ENCODE measurements at regions not wholly inside any gene's neighbourhood (a gene's known extent, or its start where the extent isn't known, plus 50 kb on each side); places are given as distances from the start of the nearest gene placed in this dataset.
"Not testable (repeated sequence)": the region's sequence is repeated elsewhere in the genome, so short reads cannot be mapped to it uniquely, and the experiment has no call there.

GRCh38 chr5:33118761-33119415, 321.9 kb upstream of the TARS1 start:
- Histone ChIP-seq H3K4me3 (replicated peaks; ENCODE audit: low read depth, low read length) (no peak overlapping the region), H3K36me3 (ENCODE audit: control insufficient read depth, insufficient read depth, low read length) (no peaks in the 10 kb centered on the region), H3K27me3 (replicated peaks; ENCODE audit: control insufficient read depth, insufficient read depth, low read length) (no peaks in the 10 kb centered on the region)
- no peak for DNase-seq (ENCODE audit: extremely low read depth, insufficient read length)
- TF ChIP-seq, protein P1, sequence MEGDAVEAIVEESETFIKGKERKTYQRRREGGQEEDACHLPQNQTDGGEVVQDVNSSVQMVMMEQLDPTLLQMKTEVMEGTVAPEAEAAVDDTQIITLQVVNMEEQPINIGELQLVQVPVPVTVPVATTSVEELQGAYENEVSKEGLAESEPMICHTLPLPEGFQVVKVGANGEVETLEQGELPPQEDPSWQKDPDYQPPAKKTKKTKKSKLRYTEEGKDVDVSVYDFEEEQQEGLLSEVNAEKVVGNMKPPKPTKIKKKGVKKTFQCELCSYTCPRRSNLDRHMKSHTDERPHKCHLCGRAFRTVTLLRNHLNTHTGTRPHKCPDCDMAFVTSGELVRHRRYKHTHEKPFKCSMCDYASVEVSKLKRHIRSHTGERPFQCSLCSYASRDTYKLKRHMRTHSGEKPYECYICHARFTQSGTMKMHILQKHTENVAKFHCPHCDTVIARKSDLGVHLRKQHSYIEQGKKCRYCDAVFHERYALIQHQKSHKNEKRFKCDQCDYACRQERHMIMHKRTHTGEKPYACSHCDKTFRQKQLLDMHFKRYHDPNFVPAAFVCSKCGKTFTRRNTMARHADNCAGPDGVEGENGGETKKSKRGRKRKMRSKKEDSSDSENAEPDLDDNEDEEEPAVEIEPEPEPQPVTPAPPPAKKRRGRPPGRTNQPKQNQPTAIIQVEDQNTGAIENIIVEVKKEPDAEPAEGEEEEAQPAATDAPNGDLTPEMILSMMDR (IDR thresholded peaks at IDR 0.05; ENCODE audit: insufficient read depth, low read length, poor library complexity, severe bottlenecking): no peak

GRCh38 chr5:33120671-33121070, 320.1 kb upstream of the TARS1 start:
- no peaks in the 10 kb centered on the region for H3K36me3 ChIP-seq (ENCODE audit: control insufficient read depth, insufficient read depth, low read length)
- TF ChIP-seq, protein P1 (IDR thresholded peaks at IDR 0.05; ENCODE audit: insufficient read depth, low read length, poor library complexity, severe bottlenecking): no peak
- H3K4me3 ChIP-seq (replicated peaks; ENCODE audit: low read depth, low read length): no peak overlapping the region
- H3K27me3 ChIP-seq (replicated peaks; ENCODE audit: control insufficient read depth, insufficient read depth, low read length): no peaks in the 10 kb centered on the region
- DNase-seq (ENCODE audit: extremely low read depth, insufficient read length): no peak

DNA sequence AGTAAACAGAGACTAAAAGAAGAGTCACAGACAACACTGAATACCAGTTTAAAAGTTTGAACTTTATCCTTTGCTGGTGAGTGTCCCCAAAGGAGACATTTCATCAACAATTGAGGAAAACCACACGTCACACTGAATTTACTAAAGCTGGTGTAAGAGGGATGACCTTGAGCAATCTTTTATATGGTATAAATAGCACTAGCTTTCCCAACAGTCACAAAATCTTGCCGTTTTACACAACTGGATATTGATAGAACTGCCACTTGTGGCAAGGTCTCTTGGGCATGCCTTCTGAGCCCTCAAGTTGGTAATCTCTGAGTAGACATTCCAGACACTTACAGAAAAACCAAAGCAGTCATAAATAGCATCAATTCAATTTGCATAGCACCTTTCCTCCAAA, 311.5 kb upstream of the TARS1 start:
- H3K36me3 ChIP-seq (ENCODE audit: control insufficient read depth, insufficient read depth, low read length): no peaks in the 10 kb centered on the region
- DNase-seq (ENCODE audit: extremely low read depth, insufficient read length): no peak
- TF ChIP-seq, protein P1 (IDR thresholded peaks at IDR 0.05; ENCODE audit: insufficient read depth, low read length, poor library complexity, severe bottlenecking): no peak

GRCh38 chr5:33136785-33137184, 304.0 kb upstream of the TARS1 start:
- TF ChIP-seq, protein P1 (IDR thresholded peaks at IDR 0.05; ENCODE audit: insufficient read depth, low read length, poor library complexity, severe bottlenecking): no peak
- H3K27me3 ChIP-seq (replicated peaks; ENCODE audit: control insufficient read depth, insufficient read depth, low read length): no peaks in the 10 kb centered on the region
- DNase-seq (ENCODE audit: extremely low read depth, insufficient read length): no peak
- H3K36me3 ChIP-seq (ENCODE audit: control insufficient read depth, insufficient read depth, low read length): no peaks in the 10 kb centered on the region
- no peak overlapping the region for H3K4me3 ChIP-seq (replicated peaks; ENCODE audit: low read depth, low read length)

More for the DNA sequence above, 311.5 kb upstream of the TARS1 start:
- no peak overlapping the region for H3K4me3 ChIP-seq (replicated peaks; ENCODE audit: low read depth, low read length)
- no peaks in the 10 kb centered on the region for H3K27me3 ChIP-seq (replicated peaks; ENCODE audit: control insufficient read depth, insufficient read depth, low read length)

GRCh38 chr5:33138145-33138544, 302.6 kb upstream of the TARS1 start:
- not testable (repeated sequence) for H3K4me3 ChIP-seq (replicated peaks; ENCODE audit: low read depth, low read length); H3K27me3 ChIP-seq (replicated peaks; ENCODE audit: control insufficient read depth, insufficient read depth, low read length); H3K36me3 ChIP-seq (ENCODE audit: control insufficient read depth, insufficient read depth, low read length); DNase-seq (ENCODE audit: extremely low read depth, insufficient read length)

DNA sequence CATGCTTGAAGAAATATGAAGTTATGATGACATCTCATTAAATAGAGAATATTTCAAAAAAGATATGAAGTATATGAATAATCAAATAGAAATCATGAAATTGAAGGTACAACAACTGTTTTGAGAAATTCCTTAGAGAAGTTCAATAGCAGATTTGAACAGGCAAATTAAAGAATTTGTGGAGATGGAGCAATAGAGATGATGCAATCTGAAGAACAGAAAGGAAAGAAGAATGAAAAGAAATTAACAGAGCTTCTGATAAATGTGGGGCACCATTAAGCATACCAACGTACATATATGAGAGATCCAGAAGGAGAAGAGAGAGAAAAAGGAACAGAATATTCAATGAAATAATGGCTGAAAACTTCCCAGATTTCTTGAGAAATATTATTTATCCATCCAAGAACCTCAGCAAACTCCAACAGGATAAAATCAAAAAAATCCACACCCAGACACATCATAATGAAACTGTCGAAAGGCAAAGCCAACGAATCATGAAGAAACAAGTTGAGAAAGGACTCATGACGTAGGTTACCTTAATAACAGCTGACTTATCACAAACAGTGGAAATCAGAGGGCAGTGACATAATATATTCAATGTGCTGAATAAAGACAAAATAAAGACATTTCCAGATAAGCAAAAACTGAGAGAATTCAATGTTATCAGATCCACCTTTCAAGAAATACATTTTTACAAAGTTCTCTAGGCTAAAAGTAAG, 297.2 kb upstream of the TARS1 start:
- H3K27me3 ChIP-seq (replicated peaks; ENCODE audit: control insufficient read depth, insufficient read depth, low read length): no peaks in the 10 kb centered on the region
- no peaks in the 10 kb centered on the region for H3K36me3 ChIP-seq (ENCODE audit: control insufficient read depth, insufficient read depth, low read length)
- no peak overlapping the region for H3K4me3 ChIP-seq (replicated peaks; ENCODE audit: low read depth, low read length)
- TF ChIP-seq, protein P1 (IDR thresholded peaks at IDR 0.05; ENCODE audit: insufficient read depth, low read length, poor library complexity, severe bottlenecking): no peak
- DNase-seq (ENCODE audit: extremely low read depth, insufficient read length): no peak

Data from GM06990 (cell line).